Cardiac septum (tissue), 1 donor: ENCODE measurements at regions not wholly inside any gene's neighbourhood (a gene's known extent, or its start where the extent isn't known, plus 50 kb on each side); places are given as distances from the start of the nearest gene placed in this dataset.

Source experiments
- DNase-seq: peaks from one replicate; pipeline ENCODE4 v3.0.0-alpha.2; 2020; ENCODE audit warnings: low spot score
- intact Hi-C: fragments of 100-400 bp; cut with DNase I; formaldehyde crosslinking; loops from one replicate; pipeline ENCODE4 v1.14.0; 2022
- donor health status: DM: no; HTN: no; CAD: no.

- intact Hi-C loops: loop anchor here (10.0 kb wide), 1 partner anchor 127 kb away; no protein-coding TSS in a partner anchor
- DNase-seq: no peak
Measured at GRCh38 chr21:25427828-25428227, 179.5 kb downstream of the MRPL39 start.

DNA sequence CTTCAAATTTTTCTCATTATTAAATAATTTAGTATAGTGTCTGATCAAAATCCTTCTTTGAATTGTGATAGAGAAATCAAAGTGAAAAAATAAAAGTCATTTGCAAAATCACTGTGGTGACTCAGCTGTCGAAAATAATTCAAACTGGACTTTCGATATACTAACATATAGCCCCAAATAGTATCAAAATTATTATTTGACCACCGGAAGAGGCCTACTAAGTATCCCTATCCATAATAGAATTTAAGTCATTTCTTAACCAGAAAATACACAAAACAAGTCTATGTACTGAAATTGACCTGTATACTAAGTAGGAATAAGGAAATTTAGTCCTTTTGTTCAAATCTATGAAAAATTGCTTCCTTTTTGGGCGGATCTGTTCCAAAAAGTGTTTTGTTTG lies 180.7 kb downstream of the MRPL39 start:
- DNase-seq: no peak
- intact Hi-C loops: loop anchor here (10.0 kb wide), 1 partner anchor 128 kb away; no protein-coding TSS in a partner anchor

DNA sequence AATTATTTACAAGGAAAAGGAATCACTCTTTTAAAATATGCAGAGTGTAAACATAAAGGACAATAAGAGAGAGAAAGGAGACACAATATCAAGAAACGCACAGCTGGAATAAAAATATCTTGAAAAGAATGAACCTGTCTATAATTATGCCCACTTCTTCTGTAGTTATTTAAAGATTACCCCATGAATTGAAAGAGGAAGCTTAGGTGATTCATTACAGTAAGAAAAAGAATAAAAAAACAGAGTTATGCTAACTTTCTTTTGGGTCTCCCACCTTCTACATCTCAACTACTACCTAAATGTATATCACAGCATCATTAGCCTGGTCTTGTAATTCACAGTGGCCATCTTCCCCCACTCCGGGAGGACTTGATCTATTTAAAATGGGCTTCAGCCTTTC lies 182.1 kb downstream of the MRPL39 start:
- intact Hi-C loops: loop anchor here (10.0 kb wide), 1 partner anchor 130 kb away; no protein-coding TSS in a partner anchor

GRCh38 chr21:25424634-25425033 lies 182.6 kb downstream of the MRPL39 start:
- intact Hi-C loops: loop anchor here (10.0 kb wide), 1 partner anchor 130 kb away; no protein-coding TSS in a partner anchor
- no peak for DNase-seq

More for the DNA sequence above, 182.1 kb downstream of the MRPL39 start:
- DNase-seq: no peak

DNA sequence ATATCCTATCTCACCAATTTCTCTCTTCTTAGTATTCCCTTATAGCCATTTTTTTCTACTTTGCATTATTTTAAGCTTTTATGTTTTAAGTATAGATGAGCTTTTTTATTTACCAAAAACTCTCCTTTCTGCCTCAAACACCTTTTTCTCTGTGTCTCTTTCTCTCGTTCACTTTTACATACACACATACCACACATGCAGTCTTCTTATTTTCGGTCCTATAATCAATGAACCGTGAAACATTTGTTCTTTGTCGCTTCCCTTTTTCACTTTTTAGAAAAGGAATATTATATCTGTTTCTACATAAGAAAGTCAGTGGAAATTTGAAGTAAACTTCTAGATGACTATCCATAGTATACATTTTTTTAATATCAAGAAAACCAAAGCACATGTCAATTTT lies 183.2 kb downstream of the MRPL39 start:
- intact Hi-C loops: loop anchor here (10.0 kb wide), 1 partner anchor 131 kb away; no protein-coding TSS in a partner anchor
- DNase-seq: no peak

DNA sequence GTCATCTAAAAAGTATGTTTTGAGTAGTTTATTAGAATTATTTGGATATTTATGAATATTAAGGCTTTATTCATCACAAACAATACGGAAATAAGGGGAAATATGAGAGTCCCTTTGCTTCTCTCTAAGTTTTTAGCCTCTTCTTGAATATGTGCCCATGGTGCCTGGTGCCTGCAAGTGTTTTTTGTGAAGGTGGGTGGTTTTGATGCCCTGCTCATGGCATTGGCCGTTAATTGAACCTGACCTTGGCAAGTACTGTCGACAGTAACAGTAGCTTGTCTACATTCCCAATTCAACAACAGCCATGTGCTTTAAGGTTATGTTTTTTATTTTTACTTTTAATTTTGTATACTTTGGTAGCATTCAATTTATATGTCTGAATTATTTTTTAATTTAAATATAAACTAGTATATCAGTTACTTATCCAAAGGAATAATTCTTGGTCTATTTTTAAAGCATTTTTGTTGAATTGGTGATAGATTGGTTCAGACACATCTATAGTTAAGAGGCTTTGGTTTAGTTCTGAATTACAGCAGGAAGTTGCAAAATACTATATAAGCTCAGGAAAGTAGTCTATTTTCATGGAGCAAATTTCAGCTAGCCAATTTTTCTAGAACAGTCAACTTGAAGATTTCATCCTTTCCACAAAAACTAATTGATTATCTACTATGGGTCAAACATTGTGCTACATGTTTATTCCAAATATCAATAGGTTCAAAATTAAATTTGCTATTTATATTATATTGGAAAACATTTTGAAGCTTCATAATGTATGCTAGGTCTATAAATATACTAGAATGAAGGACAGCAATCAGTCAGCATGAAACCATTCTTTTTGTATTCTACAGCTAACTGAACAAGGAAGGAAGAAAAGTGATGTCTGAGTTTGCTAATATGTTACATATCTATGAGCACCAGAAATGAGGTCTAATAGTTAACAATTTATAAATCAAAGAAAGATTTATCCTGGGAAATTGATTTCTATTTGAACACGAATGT lies 184.4 kb downstream of the MRPL39 start:
- DNase-seq: no peak
- intact Hi-C loops: loop anchor here (10.0 kb wide), 1 partner anchor 132 kb away; no protein-coding TSS in a partner anchor

DNA sequence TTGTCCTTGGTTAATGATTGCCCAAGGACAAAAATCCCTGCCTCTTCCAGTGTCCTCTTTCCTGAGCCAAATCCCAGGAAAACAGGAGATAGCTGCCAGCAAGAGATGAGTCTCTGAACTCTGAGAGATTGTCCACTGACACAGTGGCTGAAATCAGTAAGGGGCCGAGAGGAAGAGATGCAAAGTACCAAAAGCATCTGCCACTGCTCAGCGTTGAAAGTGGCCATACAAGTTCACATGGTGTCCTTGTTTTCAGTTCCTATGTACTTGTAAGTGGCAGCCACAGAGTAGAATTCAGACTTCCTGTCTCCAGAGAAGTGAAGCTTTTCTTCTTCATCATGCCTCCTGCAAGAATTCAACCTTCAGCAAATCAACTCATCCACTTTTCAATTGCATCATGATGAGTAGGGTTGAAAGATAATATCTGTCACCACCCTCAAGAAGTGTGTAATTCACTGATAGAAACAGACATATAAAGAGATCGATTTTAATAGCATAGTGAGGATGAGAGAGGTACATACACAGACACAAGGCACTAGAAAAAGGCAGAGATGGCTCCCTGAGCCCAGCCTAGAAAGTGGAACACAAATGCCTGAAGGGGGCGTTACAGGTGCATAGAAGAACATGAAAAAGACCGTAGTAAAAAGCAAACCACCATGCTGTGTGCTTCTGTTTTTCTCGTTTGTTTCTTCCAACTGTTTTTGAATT lies 185.8 kb downstream of the MRPL39 start:
- DNase-seq: no peak
- intact Hi-C loops: loop anchor here (10.0 kb wide), 1 partner anchor 133 kb away; no protein-coding TSS in a partner anchor

GRCh38 chr21:25420831-25421230 lies 186.4 kb downstream of the MRPL39 start:
- intact Hi-C loops: loop anchor here (10.0 kb wide), 1 partner anchor 134 kb away; no protein-coding TSS in a partner anchor
- DNase-seq: no peak

DNA sequence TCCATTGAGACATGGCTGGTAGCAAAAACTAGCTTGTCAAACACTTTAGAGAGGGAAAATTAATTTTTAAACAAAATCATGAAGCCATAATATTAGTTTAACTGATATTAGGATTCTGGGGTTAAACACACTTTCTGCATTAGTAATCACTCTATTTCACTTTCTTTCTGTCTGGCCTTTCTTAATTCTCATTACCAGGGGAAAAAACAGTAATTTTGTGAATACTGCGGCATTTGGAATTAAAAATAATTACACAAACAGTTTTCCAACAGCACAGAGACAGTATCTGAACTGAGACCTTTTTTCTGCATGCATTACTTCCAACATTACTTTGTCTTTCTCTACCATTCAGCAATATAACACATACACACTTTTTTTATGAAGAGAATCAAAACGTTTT lies 190.6 kb downstream of the MRPL39 start:
- DNase-seq: no peak
- intact Hi-C loops: no loop called here

DNA sequence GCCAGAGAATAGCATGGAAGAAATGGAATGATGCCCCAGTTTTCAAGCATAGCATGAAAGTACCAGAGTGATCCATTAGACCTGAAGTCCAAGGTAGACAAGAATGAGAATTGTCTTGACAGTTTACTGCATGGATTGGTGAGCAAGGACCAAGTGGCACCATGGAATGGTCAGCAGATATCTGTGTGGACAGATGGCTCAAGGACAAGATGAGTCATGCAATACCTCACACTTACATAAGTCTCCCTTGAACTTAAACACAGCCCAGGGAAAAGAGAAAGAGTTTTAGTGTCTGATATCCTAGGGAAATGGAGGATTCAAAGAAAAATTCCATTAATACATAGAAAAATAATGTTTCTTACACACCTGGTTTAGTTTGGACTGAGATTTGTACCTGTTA lies 195.2 kb downstream of the MRPL39 start:
- intact Hi-C loops: no loop called here
- DNase-seq: no peak

DNA sequence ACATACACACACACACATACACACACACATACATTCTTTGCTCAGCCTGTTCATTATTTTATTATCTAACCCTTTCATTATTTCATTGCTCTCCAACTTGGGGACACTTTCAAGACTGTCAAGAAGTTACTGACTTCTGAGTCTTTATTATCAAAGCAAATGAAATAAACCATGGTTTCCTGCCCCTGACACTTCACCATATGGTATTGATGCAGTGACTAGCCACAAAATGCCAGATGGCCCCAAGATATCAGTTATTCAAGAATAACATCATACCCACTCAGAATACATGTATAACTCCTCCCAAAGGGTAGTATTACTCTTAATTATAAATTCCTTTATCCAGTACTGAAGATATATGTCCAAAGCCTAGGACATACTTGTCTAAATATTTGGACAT lies 197.3 kb downstream of the MRPL39 start:
- intact Hi-C loops: no loop called here

GRCh38 chr21:25408666-25409065 lies 198.6 kb downstream of the MRPL39 start:
- DNase-seq: no peak
- intact Hi-C loops: no loop called here

More for the DNA sequence above, 197.3 kb downstream of the MRPL39 start:
- DNase-seq: no peak

DNA sequence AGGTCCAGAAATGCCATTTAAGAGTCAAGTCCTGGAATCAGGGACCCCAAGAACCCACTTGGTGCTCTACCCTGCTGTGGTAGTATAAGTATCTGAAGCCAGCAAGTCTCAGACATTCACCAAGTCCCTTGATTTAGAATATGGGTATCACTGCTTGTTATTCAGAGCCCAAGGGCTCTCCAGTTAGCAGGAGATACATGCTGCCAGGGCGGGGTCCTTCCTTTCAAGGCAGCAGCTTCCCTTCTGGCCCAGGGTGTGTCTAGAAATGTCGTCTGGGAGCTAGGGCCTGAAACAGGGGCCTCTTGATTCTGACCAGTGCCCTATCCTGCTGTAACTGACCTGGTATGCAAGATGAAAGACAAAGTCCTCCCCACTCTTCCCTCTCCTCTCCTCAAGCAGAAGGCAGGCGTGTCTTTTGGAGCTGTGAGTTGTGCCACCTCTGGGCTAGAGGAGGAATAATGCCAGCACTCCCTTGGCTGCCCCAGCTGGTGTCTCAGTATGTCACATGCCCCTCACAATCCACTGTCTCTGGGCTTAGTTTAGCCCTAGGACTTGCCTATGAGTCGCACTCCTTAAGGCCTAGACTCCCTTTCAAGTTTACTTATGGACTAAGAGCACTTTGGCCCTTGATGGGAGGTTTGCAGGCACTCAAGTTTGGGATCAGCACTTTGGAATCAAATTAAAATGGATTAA lies 200.2 kb downstream of the MRPL39 start:
- no peak for DNase-seq
- intact Hi-C loops: no loop called here

- intact Hi-C loops: no loop called here
- no peak for DNase-seq
Measured at GRCh38 chr21:25405984-25406383, 201.3 kb downstream of the MRPL39 start.

GRCh38 chr21:25402134-25402961 lies 204.9 kb downstream of the MRPL39 start:
- intact Hi-C loops: no loop called here
- no peak for DNase-seq

DNA sequence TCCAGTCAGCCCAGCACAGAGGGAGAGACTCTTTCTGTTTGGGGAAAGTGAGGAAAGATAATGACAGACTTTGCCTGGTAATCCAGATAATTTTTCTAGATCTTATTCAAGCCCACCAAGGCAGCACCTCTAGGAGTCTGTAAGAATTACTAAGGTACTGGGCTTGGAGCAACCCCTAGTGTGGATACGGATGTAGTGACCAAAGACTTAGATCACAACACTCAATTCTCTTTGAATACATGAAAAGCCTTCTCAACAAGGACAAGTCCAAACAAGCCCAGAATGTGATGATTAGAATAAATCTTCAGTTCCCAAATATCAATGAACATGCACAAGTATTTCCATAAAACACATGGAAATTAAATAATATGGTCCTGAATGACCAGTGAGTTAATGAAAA lies 206.9 kb downstream of the MRPL39 start:
- intact Hi-C loops: no loop called here
- no peak for DNase-seq

GRCh38 chr21:25398630-25399029 lies 208.7 kb downstream of the MRPL39 start:
- no peak for DNase-seq
- intact Hi-C loops: no loop called here

- DNase-seq: no peak
- intact Hi-C loops: no loop called here
Measured at GRCh38 chr21:25396135-25396711, 211.1 kb downstream of the MRPL39 start.
